Keratinocyte (primary cell): ENCODE measurements at regions not wholly inside any gene's neighbourhood (a gene's known extent, or its start where the extent isn't known, plus 50 kb on each side); places are given as distances from the start of the nearest gene placed in this dataset.

Experiments used
- DNase-seq: peaks from one replicate; pipeline ENCODE4 v3.0.0-alpha.2; 2011; ENCODE audit warnings: low read depth, missing footprints, low spot score
- FAIRE-seq: peaks from 2 replicates; lab custom pipeline; 2011; peaks lifted over from hg19 to GRCh38; lab: Jason Lieb, UNC
- H2AFZ ChIP-seq: 2 replicates; pipeline ENCODE4 v1.6.0; 2012; ENCODE audit warnings: low read length, control low read depth, inconsistent platforms; ENCODE audit not compliant: control insufficient read depth
- H3K27ac ChIP-seq: 2 replicates; pipeline ENCODE4 v1.5.1; 2011; ENCODE audit warnings: low read length; ENCODE audit not compliant: control insufficient read depth, insufficient read depth
- H3K27me3 ChIP-seq: 3 replicates; pipeline ENCODE4 v1.6.0; 2011; ENCODE audit warnings: low read length; ENCODE audit not compliant: control insufficient read depth, insufficient read depth; ENCODE audit errors: extremely low read depth
- H3K36me3 ChIP-seq, 2 experiments: 2 replicates in 1 of 2; 3 replicates in 1 of 2; pipeline ENCODE4 v1.5.1; 2011; ENCODE audit warnings: low read length in 2 of 2, mild to moderate bottlenecking in 1 of 2; ENCODE audit not compliant: control insufficient read depth in 2 of 2, insufficient read depth in 2 of 2; ENCODE audit errors: extremely low read depth in 1 of 2
- H3K4me1 ChIP-seq: 3 replicates; pipeline ENCODE4 v1.5.1; 2011; ENCODE audit warnings: low read length; ENCODE audit not compliant: control insufficient read depth, insufficient read depth; ENCODE audit errors: extremely low read depth
- H3K4me2 ChIP-seq: 3 replicates; pipeline ENCODE4 v1.6.0; 2011; ENCODE audit warnings: low read depth, low read length; ENCODE audit not compliant: control insufficient read depth, insufficient read depth; ENCODE audit errors: extremely low read depth
- H3K4me3 ChIP-seq, 3 experiments: fragments of 200-600 bp in 1 of 3; sonication (generic) in 1 of 3; 2 replicates in 2 of 3; 3 replicates in 1 of 3; pipeline ENCODE4 v1.5.1; 2011 to 2016; ENCODE audit warnings: low read length in 3 of 3, mild to moderate bottlenecking in 3 of 3, control low read depth in 2 of 3, inconsistent platforms in 1 of 3, low read depth in 1 of 3, mixed read lengths in 1 of 3, mixed run types in 1 of 3, moderate library complexity in 1 of 3; ENCODE audit not compliant: control insufficient read depth in 2 of 3, insufficient read depth in 2 of 3; ENCODE audit errors: extremely low read depth in 1 of 3
- H3K79me2 ChIP-seq: 2 replicates; pipeline ENCODE4 v1.6.0; 2012; ENCODE audit warnings: low read length; ENCODE audit not compliant: control insufficient read depth, insufficient read depth
- H3K9ac ChIP-seq: 3 replicates; pipeline ENCODE4 v1.6.0; 2011; ENCODE audit warnings: low read length; ENCODE audit not compliant: control insufficient read depth, insufficient read depth; ENCODE audit errors: extremely low read depth
- H3K9me1 ChIP-seq: 3 replicates; pipeline ENCODE4 v1.6.0; 2011; ENCODE audit warnings: low read length; ENCODE audit not compliant: control insufficient read depth, insufficient read depth; ENCODE audit errors: extremely low read depth
- H3K9me3 ChIP-seq: 2 replicates; pipeline ENCODE4 v1.5.1; 2012; ENCODE audit warnings: low read depth, low read length; ENCODE audit not compliant: control insufficient read depth
- H4K20me1 ChIP-seq: 3 replicates; pipeline ENCODE4 v1.6.0; 2011; ENCODE audit warnings: low read length; ENCODE audit not compliant: control insufficient read depth, insufficient read depth; ENCODE audit errors: extremely low read depth
- EZH2 ChIP-seq: IDR thresholded peaks from one replicate; pipeline ENCODE4 v1.6.1; 2012; ENCODE audit warnings: inconsistent platforms, mild to moderate bottlenecking, low read length, moderate library complexity
- dilution Hi-C: fragments of 300-500 bp; cut with MboI; formaldehyde crosslinking; loops from one replicate; pipeline ENCODE4 v1.7.0; 2020; ENCODE audit warnings: low sequenced_read_pairs; ENCODE audit not compliant: extremely low pct_ligation_motif_present
- TF ChIP-seq, protein P1 (sequence below), 3 experiments: IDR thresholded peaks in 1 of 3; conservative IDR thresholded peaks in 1 of 3; optimal IDR thresholded peaks in 1 of 3; 2 replicates in 2 of 3; 3 replicates in 1 of 3; pipeline versions ENCODE3 to v1.5.1; 2011; ENCODE audit warnings: low read length in 3 of 3, mild to moderate bottlenecking in 3 of 3, moderate library complexity in 2 of 3, control low read depth in 1 of 3, inconsistent platforms in 1 of 3; ENCODE audit not compliant: insufficient read depth in 2 of 3; ENCODE audit errors: extremely low read depth in 1 of 3

DNA sequence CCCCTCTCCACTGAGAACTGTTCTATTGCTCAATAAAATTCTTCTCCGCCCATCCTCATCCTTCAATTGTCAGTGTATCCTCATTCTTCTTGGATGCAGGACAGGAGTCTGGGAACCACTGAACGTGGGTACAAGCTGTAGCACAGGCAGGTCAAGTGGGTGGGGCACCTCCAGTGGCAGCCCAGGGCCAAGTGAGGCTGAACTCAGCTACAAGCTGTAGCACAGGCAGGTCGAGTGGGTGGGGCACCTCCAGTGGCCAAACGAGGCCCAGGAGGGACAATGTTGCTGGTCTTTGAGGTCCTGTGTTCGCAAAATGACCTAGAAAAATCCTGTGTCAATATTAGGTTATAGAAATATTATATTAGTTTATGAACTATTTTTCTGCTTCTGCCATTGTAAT is 352.0 kb downstream of the TMX3 start:
- Histone ChIP-seq H4K20me1 (no peaks in the 10 kb centered on the region), H3K27ac (no peak overlapping the region), H2AFZ (no peak overlapping the region), H3K79me2 (no peaks in the 10 kb centered on the region), H3K9me1 (no peaks in the 10 kb centered on the region), H3K9me3 (no peaks in the 10 kb centered on the region), H3K36me3 (no peaks in the 10 kb centered on the region), H3K27me3 (no peaks in the 10 kb centered on the region), H3K4me2 (no peak overlapping the region), H3K9ac (no peak overlapping the region), H3K4me1 (no peaks in the 10 kb centered on the region), H3K4me3 (no peak overlapping the region)
- dilution Hi-C loops: no loop called here
- TF ChIP-seq, protein P1, sequence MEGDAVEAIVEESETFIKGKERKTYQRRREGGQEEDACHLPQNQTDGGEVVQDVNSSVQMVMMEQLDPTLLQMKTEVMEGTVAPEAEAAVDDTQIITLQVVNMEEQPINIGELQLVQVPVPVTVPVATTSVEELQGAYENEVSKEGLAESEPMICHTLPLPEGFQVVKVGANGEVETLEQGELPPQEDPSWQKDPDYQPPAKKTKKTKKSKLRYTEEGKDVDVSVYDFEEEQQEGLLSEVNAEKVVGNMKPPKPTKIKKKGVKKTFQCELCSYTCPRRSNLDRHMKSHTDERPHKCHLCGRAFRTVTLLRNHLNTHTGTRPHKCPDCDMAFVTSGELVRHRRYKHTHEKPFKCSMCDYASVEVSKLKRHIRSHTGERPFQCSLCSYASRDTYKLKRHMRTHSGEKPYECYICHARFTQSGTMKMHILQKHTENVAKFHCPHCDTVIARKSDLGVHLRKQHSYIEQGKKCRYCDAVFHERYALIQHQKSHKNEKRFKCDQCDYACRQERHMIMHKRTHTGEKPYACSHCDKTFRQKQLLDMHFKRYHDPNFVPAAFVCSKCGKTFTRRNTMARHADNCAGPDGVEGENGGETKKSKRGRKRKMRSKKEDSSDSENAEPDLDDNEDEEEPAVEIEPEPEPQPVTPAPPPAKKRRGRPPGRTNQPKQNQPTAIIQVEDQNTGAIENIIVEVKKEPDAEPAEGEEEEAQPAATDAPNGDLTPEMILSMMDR (optimal IDR thresholded peaks at IDR 0.05 in 1 of 3, IDR thresholded peaks at IDR 0.05 in 1 of 3, conservative IDR thresholded peaks at IDR 0.05 in 1 of 3; ENCODE audit: extremely low read depth in 1 of 3, insufficient read depth in 2 of 3, low read length in 3 of 3): no peak
- no peak for TF ChIP-seq EZH2
- FAIRE-seq (no peak), DNase-seq (no peak)

DNA sequence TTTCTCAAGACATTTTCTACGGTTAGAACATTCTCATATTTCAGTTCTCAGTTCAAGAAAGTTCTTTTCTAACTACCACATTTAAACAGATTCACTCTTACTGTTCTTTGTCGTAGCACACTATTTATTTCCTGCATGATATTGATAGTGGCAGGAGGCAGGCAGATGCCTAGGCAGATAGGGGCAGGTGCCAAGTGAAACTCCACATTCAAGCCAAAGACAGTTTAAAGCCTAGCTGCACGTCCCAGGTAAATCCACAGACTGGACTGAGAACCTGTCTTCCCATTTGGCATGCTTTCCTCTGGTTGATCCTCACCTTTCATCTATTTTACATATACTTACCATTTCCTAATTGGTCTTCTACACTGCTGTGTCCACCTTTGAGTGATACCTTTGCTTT is 359.3 kb downstream of the TMX3 start:
- TF ChIP-seq, protein P1 (optimal IDR thresholded peaks at IDR 0.05 in 1 of 3, IDR thresholded peaks at IDR 0.05 in 1 of 3, conservative IDR thresholded peaks at IDR 0.05 in 1 of 3; ENCODE audit: extremely low read depth in 1 of 3, insufficient read depth in 2 of 3, low read length in 3 of 3): no peak
- no peak for TF ChIP-seq EZH2
- dilution Hi-C loops: no loop called here
- Histone ChIP-seq H2AFZ (no peak overlapping the region), H3K27ac (no peak overlapping the region), H4K20me1 (no peaks in the 10 kb centered on the region), H3K9ac (no peak overlapping the region), H3K4me1 (no peaks in the 10 kb centered on the region), H3K4me3 (no peak overlapping the region), H3K27me3 (no peaks in the 10 kb centered on the region), H3K79me2 (no peaks in the 10 kb centered on the region), H3K9me1 (no peaks in the 10 kb centered on the region), H3K4me2 (no peak overlapping the region), H3K9me3 (no peaks in the 10 kb centered on the region), H3K36me3 (no peaks in the 10 kb centered on the region)
- FAIRE-seq (no peak), DNase-seq (no peak)
